Esophagus muscularis mucosa (tissue), 4 donors: ENCODE measurements at regions not wholly inside any gene's neighbourhood (a gene's known extent, or its start where the extent isn't known, plus 50 kb on each side); places are given as distances from the start of the nearest gene placed in this dataset.
"Not testable (repeated sequence)": the region's sequence is repeated elsewhere in the genome, so short reads cannot be mapped to it uniquely, and the experiment has no call there.

ENCODE experiments used
- DNase-seq: peaks from one replicate; pipeline ENCODE4 v3.0.0-alpha.2; 2017; ENCODE audit errors: extremely low spot score
- H3K27ac ChIP-seq, 4 donors: fragments of 200-600 bp; sonication (generic); replicated peaks in 1 of 4; 1 replicate in 3 of 4; 2 replicates in 1 of 4; pipeline ENCODE4 v1.5.1; 2016 to 2019; ENCODE audit warnings: mild to moderate bottlenecking in 1 of 4
- H3K27me3 ChIP-seq, 4 donors: fragments of 200-600 bp; sonication (generic); one replicate each; pipeline versions ENCODE4 v1.5.1 to v1.6.0; 2016 to 2019
- H3K36me3 ChIP-seq, 4 donors: fragments of 200-600 bp; sonication (generic); one replicate each; pipeline ENCODE4 v1.5.1; 2016 to 2019
- H3K4me1 ChIP-seq, 4 donors: fragments of 200-600 bp; sonication (generic); one replicate each; pipeline ENCODE4 v1.5.1; 2016 to 2019
- H3K4me3 ChIP-seq, 4 donors: fragments of 200-600 bp; sonication (generic); 1 replicate in 2 of 4; 2 replicates in 2 of 4; pipeline ENCODE4 v1.5.1; 2016 to 2019; ENCODE audit warnings: mild to moderate bottlenecking in 4 of 4, moderate library complexity in 1 of 4
- H3K9me3 ChIP-seq, 4 donors: fragments of 200-600 bp; sonication (generic); 1 replicate in 3 of 4; 2 replicates in 1 of 4; pipeline ENCODE4 v1.5.1; 2016 to 2019
- CTCF ChIP-seq, 3 experiments: fragments of 200-600 bp in 2 of 3; fragments of 450-650 bp in 1 of 3; sonication (generic) in 2 of 3; IDR thresholded peaks; one replicate each; pipeline ENCODE4 v1.5.1; 2017 to 2019; ENCODE audit warnings: antibody characterized with exemption in 3 of 3, mild to moderate bottlenecking in 2 of 3, moderate library complexity in 1 of 3
- EP300 ChIP-seq: sonication (generic); formaldehyde crosslinking; IDR thresholded peaks from one replicate; pipeline ENCODE4 v1.6.1; 2017; ENCODE audit warnings: antibody characterized with exemption
- POLR2A ChIP-seq: fragments of 450-650 bp; IDR thresholded peaks from one replicate; pipeline ENCODE4 v1.6.1; 2017; ENCODE audit warnings: antibody characterized with exemption, moderate library complexity, mild to moderate bottlenecking, low read depth
- POLR2AphosphoS5 ChIP-seq, 2 donors: sonication (generic); formaldehyde crosslinking; IDR thresholded peaks; one replicate each; pipeline ENCODE4 v1.6.1; 2017; ENCODE audit warnings: antibody characterized with exemption in 2 of 2
- WGBS: methylation state at CpG from one replicate; pipeline ENCODE4 v1.1.5; 2018; 5-methylcytosine and 5-hydroxymethylcytosine counted together
- intact Hi-C: fragments of 100-400 bp; cut with DNase I; formaldehyde crosslinking; loops from one replicate; pipeline ENCODE4 v1.15.1; 2023

- no peaks in the 10 kb centered on the region for H3K36me3 ChIP-seq
- H3K9me3 ChIP-seq: peaks cover 0 to 3% (median 0%) of the 10 kb centered on the region in 4 donors
- TF ChIP-seq POLR2A (no peak), POLR2AphosphoS5 (IDR thresholded peaks at IDR 0.05) (no peak), CTCF (IDR thresholded peaks at IDR 0.05) (no peak), EP300 (no peak)
- no peaks in the 10 kb centered on the region for H3K27me3 ChIP-seq
- DNase-seq: no peak
- 35% methylated on average over 2 of the region's 2 CpGs for WGBS
- no peak overlapping the region for H3K4me3 ChIP-seq
- H3K27ac ChIP-seq: no peak overlapping the region
- intact Hi-C loops: no loop called here
- no peaks in the 10 kb centered on the region for H3K4me1 ChIP-seq
Observed at GRCh38 chr12:62045211-62045610, 215.0 kb upstream of the USP15 start.

GRCh38 chr12:62050785-62051184 lies 209.4 kb upstream of the USP15 start:
- intact Hi-C loops: no loop called here
- H3K9me3 ChIP-seq: no peaks in the 10 kb centered on the region
- H3K4me3 ChIP-seq: no peak overlapping the region
- DNase-seq: no peak
- H3K27me3 ChIP-seq: no peaks in the 10 kb centered on the region
- no peak for TF ChIP-seq CTCF (IDR thresholded peaks at IDR 0.05)
- no peak for TF ChIP-seq POLR2A
- TF ChIP-seq POLR2AphosphoS5 (IDR thresholded peaks at IDR 0.05): no peak
- no peak for TF ChIP-seq EP300
- no peak overlapping the region for H3K27ac ChIP-seq
- no peaks in the 10 kb centered on the region for H3K36me3 ChIP-seq
- 95% methylated on average over 2 of the region's 2 CpGs for WGBS
- H3K4me1 ChIP-seq: no peaks in the 10 kb centered on the region

- intact Hi-C loops: no loop called here
- Histone ChIP-seq H3K27ac (no peak overlapping the region), H3K36me3 (no peaks in the 10 kb centered on the region), H3K27me3 (no peaks in the 10 kb centered on the region), H3K9me3 (no peaks in the 10 kb centered on the region), H3K4me3 (no peak overlapping the region), H3K4me1 (no peaks in the 10 kb centered on the region)
- no peak for DNase-seq
- TF ChIP-seq POLR2A: no peak
- TF ChIP-seq POLR2AphosphoS5 (IDR thresholded peaks at IDR 0.05): no peak
- TF ChIP-seq CTCF (IDR thresholded peaks at IDR 0.05): no peak
Observed at GRCh38 chr12:62069976-62070375, 190.2 kb upstream of the USP15 start.

GRCh38 chr12:62073236-62073635 lies 187.0 kb upstream of the USP15 start:
- intact Hi-C loops, H3K4me1 ChIP-seq, H3K27me3 ChIP-seq, H3K36me3 ChIP-seq, DNase-seq, H3K27ac ChIP-seq, H3K9me3 ChIP-seq, H3K4me3 ChIP-seq: not testable (repeated sequence)

- Histone ChIP-seq H3K4me3 (no peak overlapping the region), H3K4me1 (peaks cover 0 to 13% (median 8%) of the 10 kb centered on the region in 4 donors), H3K27me3 (no peaks in the 10 kb centered on the region), H3K27ac (no peak overlapping the region), H3K36me3 (no peaks in the 10 kb centered on the region), H3K9me3 (no peaks in the 10 kb centered on the region)
- TF ChIP-seq POLR2AphosphoS5 (IDR thresholded peaks at IDR 0.05) (no peak), CTCF (IDR thresholded peaks at IDR 0.05) (no peak), EP300 (no peak)
- 74% methylated on average over 1 of the region's 1 CpG for WGBS
- DNase-seq: no peak
- intact Hi-C loops: no loop called here
Observed at GRCh38 chr12:62075870-62076269, 184.3 kb upstream of the USP15 start.
